Mammary epithelial cell (primary cell): ENCODE measurements at regions not wholly inside any gene's neighbourhood (a gene's known extent, or its start where the extent isn't known, plus 50 kb on each side); places are given as distances from the start of the nearest gene placed in this dataset.

Experiments
- CTCF ChIP-seq, 2 donors: IDR thresholded peaks in 1 of 2; conservative IDR thresholded peaks in 1 of 2; 2 replicates each; pipeline ENCODE4 v1.5.1; 2011 to 2012; ENCODE audit warnings: inconsistent platforms in 2 of 2, low read length in 2 of 2, mild to moderate bottlenecking in 2 of 2, control low read depth in 1 of 2, low read depth in 1 of 2; ENCODE audit not compliant: insufficient read depth in 1 of 2; ENCODE audit errors: extremely low read depth in 1 of 2
- EZH2 ChIP-seq: IDR thresholded peaks from 2 replicates; pipeline ENCODE4 v1.6.1; 2012; ENCODE audit warnings: low read length, inconsistent platforms, borderline replicate concordance

- no peak for TF ChIP-seq EZH2
- TF ChIP-seq CTCF (conservative IDR thresholded peaks at IDR 0.05 in 1 of 2, IDR thresholded peaks at IDR 0.05 in 1 of 2; ENCODE audit: extremely low read depth in 1 of 2, insufficient read depth in 1 of 2, low read depth in 1 of 2, low read length in 2 of 2), result no peak
Observed at GRCh38 chr1:105684714-105685113, 1371.8 kb upstream of the PRMT6 start.
